Epithelial cell of esophagus (primary cell): ENCODE measurements at regions not wholly inside any gene's neighbourhood (a gene's known extent, or its start where the extent isn't known, plus 50 kb on each side); places are given as distances from the start of the nearest gene placed in this dataset.
A peak's percentile ranks its signal among the peaks of the same experiment; 100 is the strongest.

ENCODE experiments used
- DNase-seq: peaks from one replicate; pipeline ENCODE4 v3.0.0; 2010; ENCODE audit warnings: low read depth
- H3K4me3 ChIP-seq: 2 replicates; pipeline ENCODE4 v1.5.1; 2011; ENCODE audit warnings: mild to moderate bottlenecking, low read length, control low read depth
- CTCF ChIP-seq: IDR thresholded peaks from 2 replicates; pipeline ENCODE4 v1.5.1; 2011; ENCODE audit warnings: low read depth, mild to moderate bottlenecking, low read length, control low read depth, inconsistent platforms; ENCODE audit not compliant: insufficient read depth; ENCODE audit errors: missing control alignments

GRCh38 chr1:69510026-69510425 is 57.7 kb upstream of the LRRC7 start:
- H3K4me3 ChIP-seq: no peak overlapping the region
- peak; percentile 73 for DNase-seq
- TF ChIP-seq CTCF: no peak

GRCh38 chr1:69511426-69512192 is 56.1 kb upstream of the LRRC7 start:
- DNase-seq: no peak
- no peak overlapping the region for H3K4me3 ChIP-seq
- TF ChIP-seq CTCF: no peak

GRCh38 chr1:69513601-69514000 is 54.1 kb upstream of the LRRC7 start:
- DNase-seq: peak; percentile 64
- no peak for TF ChIP-seq CTCF
- no peak overlapping the region for H3K4me3 ChIP-seq
